Fibroblast of skin of left quadriceps (primary cell): ENCODE measurements at regions not wholly inside any gene's neighbourhood (a gene's known extent, or its start where the extent isn't known, plus 50 kb on each side); places are given as distances from the start of the nearest gene placed in this dataset.
"Not testable (repeated sequence)": the region's sequence is repeated elsewhere in the genome, so short reads cannot be mapped to it uniquely, and the experiment has no call there.

Experiments
- DNase-seq, 2 experiments: peaks; one replicate each; pipeline ENCODE4 v3.0.0-alpha.2; 2013; ENCODE audit warnings: low read depth in 2 of 2

- DNase-seq, result no peak
Measured at GRCh38 chr2:118388771-118389170, 300.5 kb downstream of the INSIG2 start.

DNA sequence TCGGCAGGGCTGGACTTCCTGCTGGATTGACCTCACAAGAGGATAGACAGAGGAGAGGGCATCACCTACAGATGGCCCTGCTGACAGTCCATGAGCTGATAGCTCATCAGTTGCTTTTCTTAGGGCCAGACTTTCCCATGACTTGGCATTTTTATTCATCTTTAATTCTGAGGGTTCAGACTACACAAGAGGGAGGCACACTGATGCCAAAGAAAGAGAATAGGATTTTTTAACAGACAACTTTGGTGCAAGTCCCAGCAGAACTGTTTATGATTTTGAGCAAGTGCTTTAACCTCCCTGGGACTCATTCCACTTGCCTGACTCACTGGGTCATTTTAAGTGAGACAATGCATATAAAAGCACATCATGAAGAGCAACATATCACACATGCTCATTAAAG, 299.2 kb downstream of the INSIG2 start:
- DNase-seq, result peak; percentile 58 to 66

DNA sequence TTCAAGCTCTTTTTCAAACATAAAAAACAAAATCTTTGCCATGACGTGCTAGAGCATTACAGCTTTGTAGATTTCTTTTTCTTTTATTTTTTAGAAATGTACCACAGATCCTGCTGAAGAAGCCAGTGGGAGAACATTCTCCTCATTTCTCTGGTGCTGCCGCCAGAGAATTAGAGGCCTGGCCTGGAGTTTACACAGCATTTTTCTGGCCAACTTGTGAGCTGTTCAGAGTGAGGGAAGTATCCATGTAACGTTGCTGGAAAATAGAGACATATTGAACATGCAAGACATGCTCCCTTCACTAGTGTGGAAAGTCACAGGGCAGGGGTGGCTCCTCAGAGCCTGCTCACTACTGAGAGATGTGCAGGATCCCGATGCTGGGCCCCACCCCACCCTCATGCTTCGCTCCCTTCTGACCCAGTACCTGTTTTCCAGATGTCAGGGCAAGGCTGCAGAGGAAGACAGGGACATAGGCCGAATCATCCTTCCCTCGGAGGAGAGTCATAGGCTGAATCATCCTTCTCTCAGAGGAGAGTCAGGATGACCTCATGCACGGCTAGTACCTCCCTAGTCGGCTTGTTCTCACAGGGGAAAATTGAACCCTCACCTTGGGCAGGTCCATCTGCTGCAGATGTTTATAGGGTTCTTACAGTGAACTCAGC, 298.5 kb downstream of the INSIG2 start:
- peak in 1 of 2 experiments; percentile 47 for DNase-seq

- no peak for DNase-seq
Measured at GRCh38 chr2:118380915-118381653, 292.8 kb downstream of the INSIG2 start.

- DNase-seq, result no peak
Measured at GRCh38 chr2:118375907-118376485, 287.7 kb downstream of the INSIG2 start.

- DNase-seq, result no peak
Measured at GRCh38 chr2:118374974-118375755, 286.9 kb downstream of the INSIG2 start.

DNA sequence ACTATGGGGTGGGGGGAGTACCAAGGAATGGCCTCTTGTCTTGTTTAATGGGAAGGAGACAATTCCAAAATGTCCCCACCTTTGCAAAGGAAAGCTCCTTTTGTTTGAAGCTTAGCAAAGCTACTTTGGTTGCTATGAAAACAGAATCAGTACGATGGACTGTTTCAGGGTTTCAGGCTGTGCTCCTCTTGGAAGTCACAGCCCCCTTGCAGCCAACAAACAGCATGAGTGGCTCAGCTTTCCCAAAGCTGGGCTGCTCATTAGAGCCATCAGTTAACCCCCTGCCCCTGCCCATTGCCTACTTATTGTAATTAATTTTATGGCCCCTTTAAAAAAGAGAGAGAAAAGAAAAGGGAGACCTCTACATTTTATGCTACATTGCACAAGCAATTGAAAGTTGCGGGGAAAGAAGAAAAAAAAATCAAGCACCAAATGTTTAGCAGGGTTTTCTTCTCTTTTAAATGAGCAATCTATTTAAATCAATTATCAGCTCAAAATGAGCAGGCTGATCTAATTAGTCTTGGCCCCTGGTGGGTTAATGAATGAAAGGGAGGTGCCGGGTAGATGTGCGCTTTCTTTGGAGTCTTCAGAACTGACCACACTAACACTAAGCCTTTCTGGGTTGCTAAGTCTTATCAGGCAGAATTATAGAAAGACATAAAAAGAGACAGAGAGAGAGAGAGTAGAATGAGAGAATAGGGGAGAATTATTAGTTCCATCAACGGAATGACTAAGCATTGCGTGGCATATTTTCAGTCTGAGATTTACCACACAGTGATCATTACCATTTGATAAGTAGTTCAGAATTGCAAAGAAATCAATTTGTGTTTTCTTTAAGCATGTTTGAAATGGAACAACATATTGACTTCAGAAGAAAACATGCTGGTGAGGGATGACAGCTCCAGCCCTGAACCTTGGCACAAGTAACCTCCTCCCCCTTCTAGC, 284.9 kb downstream of the INSIG2 start:
- no peak for DNase-seq

DNA sequence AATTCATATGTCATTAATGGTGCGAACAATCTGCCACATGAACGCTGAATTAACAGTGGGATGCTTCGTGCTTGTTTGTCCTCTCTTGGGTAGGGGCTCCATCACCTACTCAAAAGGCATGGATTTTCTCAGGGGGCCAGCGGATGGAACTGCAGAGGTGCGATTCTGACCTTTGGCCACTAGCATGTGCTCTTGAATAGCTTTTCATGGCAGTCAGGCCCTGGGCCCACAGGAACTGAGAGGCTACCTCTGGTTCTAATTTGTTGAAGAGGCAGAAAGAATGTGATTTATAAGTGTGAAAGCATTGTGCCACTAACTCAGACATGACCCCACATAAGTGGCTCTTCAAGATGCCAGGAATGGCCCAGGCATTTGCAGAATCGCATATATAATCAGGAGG, 283.2 kb downstream of the INSIG2 start:
- DNase-seq, result peak in 1 of 2 experiments; percentile 42

DNA sequence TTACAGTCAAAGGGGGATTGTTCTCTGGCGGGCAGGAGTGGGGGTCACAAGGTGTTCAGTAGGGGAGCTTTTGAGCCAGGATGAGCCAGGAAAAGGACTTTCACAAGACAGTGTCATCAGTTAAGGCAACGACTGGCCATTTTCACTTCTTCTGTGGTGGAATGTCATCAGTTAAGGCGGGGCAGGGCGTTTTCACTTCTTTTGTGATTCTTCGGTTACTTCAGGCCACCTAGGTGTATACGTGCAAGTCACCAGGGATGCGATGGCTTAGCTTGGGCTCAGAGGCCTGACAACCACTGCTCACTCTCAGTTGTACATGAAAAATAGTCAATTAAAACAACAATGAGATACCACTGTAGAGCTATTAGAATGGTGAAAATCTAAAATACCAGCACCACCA, 281.2 kb downstream of the INSIG2 start:
- not testable (repeated sequence) for DNase-seq

DNA sequence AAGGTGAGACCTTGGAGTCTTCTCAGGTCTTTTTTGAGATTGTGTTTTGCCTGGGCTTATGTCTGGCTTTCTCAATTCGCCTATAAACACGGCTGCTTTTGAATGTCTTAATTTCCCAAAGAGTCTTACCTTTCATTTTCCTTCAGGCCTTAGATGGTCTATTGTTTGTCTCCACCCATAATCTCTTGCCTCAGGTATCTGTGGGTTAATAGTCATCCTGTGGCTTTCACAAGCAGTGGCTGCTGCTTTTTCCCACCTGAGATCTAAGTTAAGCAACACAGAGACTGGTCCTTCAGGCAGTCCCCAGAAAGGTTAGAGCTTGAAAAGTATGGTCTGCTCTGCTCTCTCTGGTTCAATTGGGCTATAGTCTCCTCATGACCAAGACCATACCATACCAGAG, 275.3 kb downstream of the INSIG2 start:
- DNase-seq, result no peak

DNA sequence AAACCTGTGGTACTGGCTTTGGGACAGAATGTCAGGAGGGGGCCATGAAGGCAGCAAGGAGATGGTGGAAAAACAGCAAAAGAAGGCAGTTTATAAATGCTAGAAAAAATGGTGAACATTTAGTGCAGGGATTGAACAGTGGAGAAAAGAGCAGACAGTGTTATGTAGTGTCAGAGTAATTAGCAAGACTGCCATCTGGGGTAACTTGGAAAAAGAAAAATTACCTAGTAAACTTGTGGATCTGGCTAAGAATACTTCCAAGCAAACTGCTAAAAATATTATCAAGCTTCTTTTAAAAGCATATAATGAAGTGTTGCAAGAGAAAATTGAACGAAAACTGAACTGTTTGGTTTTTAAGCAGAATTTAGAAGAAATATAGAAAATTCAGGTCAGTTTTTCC, 267.8 kb downstream of the INSIG2 start:
- DNase-seq, result no peak

- DNase-seq, result no peak
Measured at GRCh38 chr2:118351796-118352195, 263.5 kb downstream of the INSIG2 start.

- DNase-seq, result no peak
Measured at GRCh38 chr2:118350621-118351020, 262.4 kb downstream of the INSIG2 start.

DNA sequence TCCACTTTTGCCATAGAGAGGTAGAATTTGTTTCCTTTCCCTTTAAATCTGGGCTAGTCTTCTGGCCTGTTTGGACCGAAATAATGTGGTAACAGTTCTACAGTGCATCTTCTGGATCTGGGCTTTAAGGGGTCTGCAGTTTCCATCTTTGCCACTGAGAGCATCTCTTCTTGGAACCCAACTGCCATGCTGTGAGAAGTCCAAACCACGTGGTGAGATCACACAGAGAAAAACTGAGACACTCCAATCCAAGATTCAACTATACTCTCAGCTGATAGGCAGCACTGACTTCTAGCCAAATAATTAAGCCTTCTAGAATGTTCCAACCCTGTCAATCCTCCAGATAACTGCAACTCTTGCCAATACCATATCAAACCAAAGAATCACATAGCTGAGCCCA, 261.1 kb downstream of the INSIG2 start:
- no peak for DNase-seq

DNA sequence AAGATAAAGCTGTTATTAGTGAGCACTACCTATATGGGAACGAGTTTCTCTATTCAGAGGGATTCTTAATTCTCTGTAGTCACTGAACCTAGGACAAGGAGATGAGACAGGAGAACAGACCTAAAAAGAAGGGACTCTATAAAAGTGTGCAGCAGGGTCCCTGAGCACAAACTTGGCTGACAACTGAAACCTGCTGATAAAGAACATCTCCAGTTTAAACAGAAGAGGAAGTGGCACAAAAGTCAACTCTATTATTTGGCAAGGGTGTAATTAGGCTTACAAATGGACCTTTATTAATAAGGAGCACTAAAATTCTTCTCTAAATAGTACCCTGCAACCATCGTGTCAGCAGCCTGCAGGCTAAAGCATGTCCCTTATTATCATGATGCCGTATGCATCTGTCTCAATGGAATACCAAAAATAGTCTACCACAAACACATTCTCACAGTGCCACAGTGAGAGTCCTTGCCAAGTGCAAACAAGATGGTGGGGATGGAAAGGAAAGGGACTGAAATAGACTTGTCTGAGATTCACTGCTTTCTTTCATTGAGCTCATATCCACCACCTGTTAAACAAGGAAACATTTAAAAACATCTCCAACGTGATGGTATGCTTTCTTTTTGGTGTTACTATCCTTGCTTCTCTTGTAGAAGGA, 260.2 kb downstream of the INSIG2 start:
- DNase-seq, result no peak

GRCh38 chr2:118345465-118345864, 257.2 kb downstream of the INSIG2 start:
- no peak for DNase-seq

DNA sequence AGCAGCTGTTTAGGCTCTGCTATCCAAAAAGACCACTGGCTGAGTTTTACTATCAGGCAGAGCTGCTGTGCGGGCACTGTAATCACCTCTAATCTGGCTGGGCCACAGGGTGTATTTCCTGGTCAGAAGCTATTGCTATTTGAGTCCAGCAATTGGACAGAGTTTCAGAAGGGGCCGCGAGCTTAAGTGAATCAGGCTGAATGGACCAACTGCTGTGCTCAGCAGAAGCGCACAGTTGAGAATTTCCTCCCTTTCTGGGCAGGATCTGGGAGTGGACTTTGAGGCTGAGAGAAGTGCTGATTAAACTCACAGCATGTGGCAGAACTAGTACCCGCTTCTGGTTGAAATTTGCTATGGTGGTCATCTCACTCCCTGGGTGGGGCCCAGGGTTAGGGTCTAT, 251.8 kb downstream of the INSIG2 start:
- no peak for DNase-seq

DNA sequence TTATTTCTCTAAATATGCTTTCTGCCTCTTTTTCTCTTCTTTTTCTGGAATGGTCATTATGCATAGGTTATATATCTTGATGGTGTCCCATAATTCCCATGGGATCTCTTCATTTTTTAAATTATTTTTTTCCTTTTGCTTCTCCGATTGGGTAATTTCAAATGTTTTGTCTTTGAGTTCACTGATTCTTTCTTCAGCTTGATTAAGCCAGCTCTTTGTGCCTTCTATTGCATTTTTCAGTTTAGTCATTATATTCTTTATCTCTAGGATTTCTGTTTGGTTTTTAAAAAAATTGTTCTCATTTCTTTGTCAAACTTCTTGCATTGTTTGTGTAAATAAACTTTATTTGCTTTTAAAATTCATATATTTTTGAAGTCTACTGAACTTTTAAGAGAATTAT, 251.1 kb downstream of the INSIG2 start:
- DNase-seq, result no peak

- no peak for DNase-seq
Measured at GRCh38 chr2:118333664-118334063, 245.4 kb downstream of the INSIG2 start.

DNA sequence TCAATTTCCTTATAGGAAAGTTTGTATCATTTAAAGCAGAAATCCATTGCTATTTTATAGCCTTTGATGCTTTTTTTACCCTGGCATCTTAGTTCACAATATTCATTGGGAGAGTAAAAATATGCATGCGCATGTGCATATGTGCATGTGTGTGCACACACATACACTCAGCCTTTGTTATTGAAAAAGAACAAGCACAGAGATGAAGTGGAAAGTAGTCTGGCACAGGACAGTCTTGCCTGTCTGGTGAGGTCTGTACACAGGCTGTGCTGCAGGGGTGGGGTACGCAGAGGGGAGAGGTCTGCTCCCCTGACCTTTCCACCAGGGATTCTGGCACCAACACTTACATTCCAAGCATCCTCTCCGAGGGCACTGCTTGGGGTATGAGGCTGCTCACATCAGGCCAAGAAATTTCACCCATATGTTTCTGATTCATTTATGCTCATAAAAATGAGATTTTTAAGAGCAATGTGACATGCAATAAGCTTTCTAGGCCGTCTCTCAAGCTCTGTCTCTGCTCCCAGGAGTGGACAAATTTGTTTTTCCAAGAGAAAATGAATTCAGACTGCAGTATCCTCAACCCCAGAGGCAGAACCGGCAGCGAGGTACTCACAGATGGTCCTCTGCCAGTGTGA, 237.2 kb downstream of the INSIG2 start:
- no peak for DNase-seq
